Glutamatergic neuron (in vitro differentiated cells): ENCODE measurements at regions not wholly inside any gene's neighbourhood (a gene's known extent, or its start where the extent isn't known, plus 50 kb on each side); places are given as distances from the start of the nearest gene placed in this dataset.

Experiments used
- DNase-seq: peaks from one replicate; pipeline ENCODE4 v3.0.0; 2022
- H3K27ac Mint-ChIP-seq: one replicate; pipeline ENCODE4 v1.8.0; 2020; ENCODE audit warnings: mild to moderate bottlenecking, mixed read lengths, inconsistent platforms; ENCODE audit not compliant: unreplicated experiment
- H3K27me3 Mint-ChIP-seq: one replicate; pipeline ENCODE4 v1.8.0; 2020; ENCODE audit warnings: mild to moderate bottlenecking, moderate library complexity, mixed read lengths, inconsistent platforms; ENCODE audit not compliant: unreplicated experiment
- H3K36me3 Mint-ChIP-seq: one replicate; pipeline ENCODE4 v1.8.0; 2020; ENCODE audit warnings: mild to moderate bottlenecking, mixed read lengths, inconsistent platforms; ENCODE audit not compliant: unreplicated experiment
- H3K4me1 Mint-ChIP-seq: one replicate; pipeline ENCODE4 v1.8.0; 2020; ENCODE audit warnings: mild to moderate bottlenecking, low read depth, mixed read lengths, inconsistent platforms; ENCODE audit not compliant: unreplicated experiment
- H3K4me3 Mint-ChIP-seq: one replicate; pipeline ENCODE4 v1.8.0; 2020; ENCODE audit warnings: mild to moderate bottlenecking, mixed read lengths, inconsistent platforms; ENCODE audit not compliant: unreplicated experiment
- H3K9me3 Mint-ChIP-seq: one replicate; pipeline ENCODE4 v1.8.0; 2020; ENCODE audit warnings: mild to moderate bottlenecking, moderate library complexity, mixed read lengths, inconsistent platforms; ENCODE audit not compliant: unreplicated experiment
- CTCF ChIP-seq: fragments of 200-600 bp; sonication (generic); IDR thresholded peaks from one replicate; pipeline ENCODE4 v1.5.0; 2021; ENCODE audit not compliant: partially characterized antibody, unreplicated experiment

GRCh38 chr22:26890870-26891269, 233.5 kb downstream of the MIAT start:
- Mint-ChIP-seq H3K27ac (no peak overlapping the region), H3K27me3 (peaks cover 12% of the 10 kb centered on the region), H3K4me1 (no peaks in the 10 kb centered on the region), H3K9me3 (no peaks in the 10 kb centered on the region), H3K36me3 (no peaks in the 10 kb centered on the region), H3K4me3 (no peak overlapping the region)
- no peak for TF ChIP-seq CTCF
- no peak for DNase-seq

GRCh38 chr22:26891429-26891828, 234.0 kb downstream of the MIAT start:
- H3K4me3 Mint-ChIP-seq, result no peak overlapping the region
- no peak for TF ChIP-seq CTCF
- DNase-seq, result no peak
- H3K36me3 Mint-ChIP-seq, result no peaks in the 10 kb centered on the region
- peaks cover 12% of the 10 kb centered on the region for H3K27me3 Mint-ChIP-seq
- no peaks in the 10 kb centered on the region for H3K4me1 Mint-ChIP-seq
- no peak overlapping the region for H3K27ac Mint-ChIP-seq
- no peaks in the 10 kb centered on the region for H3K9me3 Mint-ChIP-seq

GRCh38 chr22:26892166-26893041, 235.0 kb downstream of the MIAT start:
- Mint-ChIP-seq H3K9me3 (no peaks in the 10 kb centered on the region), H3K4me1 (no peaks in the 10 kb centered on the region), H3K27me3 (peaks cover 12% of the 10 kb centered on the region), H3K27ac (no peak overlapping the region), H3K4me3 (no peak overlapping the region), H3K36me3 (no peaks in the 10 kb centered on the region)
- no peak for TF ChIP-seq CTCF
- DNase-seq, result no peak

- no peak for TF ChIP-seq CTCF
- Mint-ChIP-seq H3K4me1 (no peaks in the 10 kb centered on the region), H3K4me3 (no peak overlapping the region), H3K27me3 (peaks cover 6% of the 10 kb centered on the region), H3K36me3 (no peaks in the 10 kb centered on the region), H3K27ac (no peak overlapping the region), H3K9me3 (no peaks in the 10 kb centered on the region)
- DNase-seq, result no peak
Measured at GRCh38 chr22:26893173-26894110, 236.1 kb downstream of the MIAT start.
